H9 (cell line): ENCODE measurements at regions not wholly inside any gene's neighbourhood (a gene's known extent, or its start where the extent isn't known, plus 50 kb on each side); places are given as distances from the start of the nearest gene placed in this dataset.

Experiments used
- DNase-seq: peaks from one replicate; pipeline ENCODE4 v3.0.0-alpha.2; 2017
- H2AFZ ChIP-seq: one replicate; pipeline ENCODE4 v1.6.1; 2013; ENCODE audit warnings: mild to moderate bottlenecking, low read length, control low read depth, moderate library complexity
- H2AK5ac ChIP-seq: 2 replicates; pipeline ENCODE4 v1.6.1; 2013; ENCODE audit warnings: low read length, control low read depth, mixed read lengths; ENCODE audit not compliant: insufficient read length
- H2BK120ac ChIP-seq: one replicate; pipeline ENCODE4 v1.6.1; 2013; ENCODE audit warnings: low read depth, mild to moderate bottlenecking, low read length, control low read depth, inconsistent platforms; ENCODE audit not compliant: poor library complexity, severe bottlenecking
- H2BK12ac ChIP-seq: 2 replicates; pipeline ENCODE4 v1.6.1; 2013; ENCODE audit warnings: low read length, control low read depth, mixed read lengths, low read depth; ENCODE audit not compliant: insufficient read length
- H2BK15ac ChIP-seq: 2 replicates; pipeline ENCODE4 v1.6.1; 2013; ENCODE audit warnings: low read depth, low read length, control low read depth
- H2BK20ac ChIP-seq: one replicate; pipeline ENCODE4 v1.6.1; 2013; ENCODE audit warnings: low read depth, mild to moderate bottlenecking, low read length, control low read depth, inconsistent platforms; ENCODE audit not compliant: poor library complexity, severe bottlenecking
- H2BK5ac ChIP-seq: 2 replicates; pipeline ENCODE4 v1.6.1; 2013; ENCODE audit warnings: low read length, control low read depth, mixed read lengths; ENCODE audit not compliant: insufficient read length
- H3K14ac ChIP-seq: 2 replicates; pipeline ENCODE4 v1.6.1; 2013; ENCODE audit warnings: low read length, control low read depth; ENCODE audit not compliant: insufficient read depth
- H3K18ac ChIP-seq: 2 replicates; pipeline ENCODE4 v1.6.1; 2013; ENCODE audit warnings: low read depth, mild to moderate bottlenecking, mixed read lengths, low read length, control low read depth; ENCODE audit not compliant: insufficient read length
- H3K23ac ChIP-seq: 2 replicates; pipeline ENCODE4 v1.6.1; 2013; ENCODE audit warnings: low read length, control low read depth, mixed read lengths, low read depth; ENCODE audit not compliant: insufficient read length
- H3K23me2 ChIP-seq: 2 replicates; pipeline ENCODE4 v1.6.1; 2013; ENCODE audit warnings: low read depth, mild to moderate bottlenecking, mixed read lengths, low read length, control low read depth; ENCODE audit not compliant: insufficient read length, poor library complexity, severe bottlenecking
- H3K27ac ChIP-seq: 2 replicates; pipeline ENCODE4 v1.5.1; 2013; ENCODE audit warnings: low read length, control low read depth, mixed read lengths, low read depth; ENCODE audit not compliant: insufficient read length
- H3K27me3 ChIP-seq: 2 replicates; pipeline ENCODE4 v1.6.1; 2013; ENCODE audit warnings: low read length, control low read depth, inconsistent platforms; ENCODE audit not compliant: insufficient read depth
- H3K4ac ChIP-seq: 2 replicates; pipeline ENCODE4 v1.6.1; 2013; ENCODE audit warnings: low read depth, mild to moderate bottlenecking, control low read depth, inconsistent platforms, low read length, moderate library complexity
- H3K4me1 ChIP-seq: 2 replicates; pipeline ENCODE4 v1.6.1; 2013; ENCODE audit warnings: low read length, control low read depth, inconsistent platforms; ENCODE audit not compliant: insufficient read depth
- H3K4me2 ChIP-seq: 2 replicates; pipeline ENCODE4 v1.6.1; 2013; ENCODE audit warnings: low read length, control low read depth, mixed read lengths; ENCODE audit not compliant: insufficient read length, insufficient read depth
- H3K56ac ChIP-seq: 2 replicates; pipeline ENCODE4 v1.6.1; 2013; ENCODE audit warnings: low read depth, mild to moderate bottlenecking, mixed read lengths, low read length, control low read depth; ENCODE audit not compliant: insufficient read length
- H3K79me1 ChIP-seq: 2 replicates; pipeline ENCODE4 v1.6.1; 2013; ENCODE audit warnings: low read depth, mild to moderate bottlenecking, moderate library complexity, low read length, control low read depth, inconsistent platforms; ENCODE audit not compliant: insufficient read depth, poor library complexity, severe bottlenecking
- H3K79me2 ChIP-seq: 2 replicates; pipeline ENCODE4 v1.6.1; 2013; ENCODE audit warnings: low read length, control low read depth, inconsistent platforms; ENCODE audit not compliant: insufficient read depth
- H3K9ac ChIP-seq: 2 replicates; pipeline ENCODE4 v1.6.1; 2013; ENCODE audit warnings: low read length, control low read depth, mixed read lengths; ENCODE audit not compliant: insufficient read length; ENCODE audit errors: extremely low read depth
- H3K9me3 ChIP-seq: one replicate; pipeline ENCODE4 v1.6.1; 2013; ENCODE audit warnings: low read depth, low read length, inconsistent platforms; ENCODE audit not compliant: control insufficient read depth
- H3T11ph ChIP-seq: one replicate; pipeline ENCODE4 v1.6.1; 2013; ENCODE audit warnings: mild to moderate bottlenecking, low read length, control low read depth, inconsistent platforms
- H4K20me1 ChIP-seq: one replicate; pipeline ENCODE4 v1.6.1; 2013; ENCODE audit not compliant: control insufficient read depth, insufficient read length, insufficient read depth
- H4K5ac ChIP-seq: 2 replicates; pipeline ENCODE4 v1.6.1; 2013; ENCODE audit warnings: low read depth, mild to moderate bottlenecking, mixed read lengths, low read length, control low read depth; ENCODE audit not compliant: insufficient read length
- H4K8ac ChIP-seq: replicated peaks from 2 replicates; pipeline ENCODE4 v1.6.1; 2013; ENCODE audit warnings: low read length, control low read depth, mixed read lengths, low read depth; ENCODE audit not compliant: insufficient read length
- H4K91ac ChIP-seq: 2 replicates; pipeline ENCODE4 v1.6.1; 2013; ENCODE audit warnings: low read depth, mild to moderate bottlenecking, moderate library complexity, mixed read lengths, low read length, control low read depth; ENCODE audit not compliant: insufficient read length
- H3K27ac Mint-ChIP-seq, 3 experiments: 2 replicates in 2 of 3; 3 replicates in 1 of 3; pipeline ENCODE4 v1.8.0; 2020 to 2021; ENCODE audit warnings: mixed read lengths in 3 of 3, mild to moderate bottlenecking in 1 of 3, moderate library complexity in 1 of 3
- H3K27me3 Mint-ChIP-seq: 2 replicates; pipeline ENCODE4 v1.8.0; 2021; ENCODE audit warnings: low read depth, mild to moderate bottlenecking, moderate library complexity, mixed read lengths
- H3K36me3 Mint-ChIP-seq, 3 experiments: 2 replicates in 2 of 3; 3 replicates in 1 of 3; pipeline ENCODE4 v1.8.0; 2020 to 2021; ENCODE audit warnings: low read depth in 3 of 3, mixed read lengths in 3 of 3; ENCODE audit not compliant: insufficient read depth in 1 of 3
- H3K4me1 Mint-ChIP-seq, 2 experiments: 2 replicates each; pipeline ENCODE4 v1.8.0; 2020; ENCODE audit warnings: mixed read lengths in 2 of 2
- H3K4me3 Mint-ChIP-seq, 2 experiments: 2 replicates in 1 of 2; 3 replicates in 1 of 2; pipeline ENCODE4 v1.8.0; 2020 to 2021; ENCODE audit warnings: mild to moderate bottlenecking in 2 of 2, mixed read lengths in 2 of 2, moderate library complexity in 1 of 2
- H3K9me3 Mint-ChIP-seq, 2 experiments: 2 replicates in 1 of 2; 3 replicates in 1 of 2; pipeline ENCODE4 v1.8.0; 2020; ENCODE audit warnings: mild to moderate bottlenecking in 2 of 2, mixed read lengths in 2 of 2, moderate library complexity in 1 of 2
- WGBS: extraction: QIAGEN DNeasy Blood & Tissue Kit; methylation state at CpG from one replicate; pipeline ENCODE4 v1.1.7; 2013; ENCODE audit warnings: missing lambda C conversion rate, low lambda C conversion rate, mixed read lengths; ENCODE audit not compliant: insufficient read length; ENCODE audit errors: extremely low coverage; 5-methylcytosine and 5-hydroxymethylcytosine counted together
- TF ChIP-seq, protein P1 (sequence below): fragments of 200-600 bp; sonication (generic); conservative IDR thresholded peaks from 3 replicates; pipeline ENCODE4 v1.8.0; 2021; ENCODE audit warnings: antibody characterized with exemption, mild to moderate bottlenecking

DNA sequence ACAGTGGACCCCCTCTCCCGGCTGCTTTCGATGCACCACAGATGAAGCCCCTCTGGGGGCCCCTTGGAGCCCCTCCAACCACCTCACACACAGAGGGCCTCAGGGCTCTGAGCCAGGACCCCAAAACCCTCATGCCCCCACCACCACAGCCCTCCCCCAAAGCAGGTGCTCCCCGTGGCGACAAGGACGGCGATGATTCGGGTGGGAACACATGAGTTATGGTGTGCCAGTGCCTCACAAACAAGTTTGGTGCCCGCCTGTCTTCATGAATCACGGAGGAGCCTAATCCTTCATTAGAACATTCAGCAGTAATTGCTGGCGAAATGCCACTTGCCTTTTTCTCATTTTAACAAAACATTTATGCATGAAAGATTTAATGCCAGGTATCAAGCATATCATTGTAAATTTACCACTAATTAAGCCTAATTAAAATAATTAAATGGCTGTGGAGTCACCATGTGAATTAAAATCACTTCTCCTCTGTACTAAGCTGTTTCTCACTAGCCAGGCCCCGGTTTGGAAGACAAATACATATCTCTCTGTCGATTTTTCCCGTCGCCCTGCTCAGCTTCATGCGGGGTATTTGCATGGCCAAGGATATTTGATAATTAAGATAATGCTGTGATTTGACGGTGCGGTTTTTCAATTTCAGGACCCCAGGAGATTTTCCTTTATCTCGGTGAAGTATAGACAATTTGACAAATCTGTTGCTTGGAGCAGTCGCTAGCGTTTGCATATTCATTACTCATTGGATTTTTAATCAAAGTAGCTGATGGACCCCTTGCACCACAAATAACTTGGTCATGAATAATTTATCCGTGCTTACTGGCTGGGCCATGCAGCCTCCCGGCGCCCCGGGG lies 157.0 kb downstream of the TLE3 start:
- Histone ChIP-seq H4K8ac (no peak overlapping the region), H3K18ac (no peak overlapping the region), H3K9ac (no peak overlapping the region), H3K9me3 (no peaks in the 10 kb centered on the region), H2AK5ac (no peak overlapping the region), H3K4me2 (no peak overlapping the region), H4K20me1 (no peaks in the 10 kb centered on the region), H3K27me3 (no peaks in the 10 kb centered on the region), H4K91ac (no peak overlapping the region), H2BK120ac (no peak overlapping the region), H4K5ac (no peak overlapping the region), H3K23ac (no peak overlapping the region), H3K27ac (no peak overlapping the region), H2BK12ac (no peak overlapping the region), H3K56ac (no peak overlapping the region), H3K23me2 (no peaks in the 10 kb centered on the region), H2BK15ac (no peak overlapping the region), H3K14ac (no peak overlapping the region), H2BK5ac (no peak overlapping the region), H3K4me1 (no peaks in the 10 kb centered on the region), H3K4ac (no peak overlapping the region), H2BK20ac (no peak overlapping the region), H3K79me2 (no peaks in the 10 kb centered on the region), H2AFZ (no peak overlapping the region), H3T11ph (no peak overlapping the region), H3K79me1 (no peaks in the 10 kb centered on the region)
- H3K4me3 Mint-ChIP-seq = no peak overlapping the region
- H3K27ac Mint-ChIP-seq = no peak overlapping the region
- peaks cover 13 to 33% of the 10 kb centered on the region in 2 experiments for H3K4me1 Mint-ChIP-seq
- no CpG with 5 or more reads among the region's 24 CpGs for WGBS
- peaks cover 0 to 3% (median 0%) of the 10 kb centered on the region in 3 experiments; a peak in 2 of 7 replicates for H3K36me3 Mint-ChIP-seq
- TF ChIP-seq, protein P1, sequence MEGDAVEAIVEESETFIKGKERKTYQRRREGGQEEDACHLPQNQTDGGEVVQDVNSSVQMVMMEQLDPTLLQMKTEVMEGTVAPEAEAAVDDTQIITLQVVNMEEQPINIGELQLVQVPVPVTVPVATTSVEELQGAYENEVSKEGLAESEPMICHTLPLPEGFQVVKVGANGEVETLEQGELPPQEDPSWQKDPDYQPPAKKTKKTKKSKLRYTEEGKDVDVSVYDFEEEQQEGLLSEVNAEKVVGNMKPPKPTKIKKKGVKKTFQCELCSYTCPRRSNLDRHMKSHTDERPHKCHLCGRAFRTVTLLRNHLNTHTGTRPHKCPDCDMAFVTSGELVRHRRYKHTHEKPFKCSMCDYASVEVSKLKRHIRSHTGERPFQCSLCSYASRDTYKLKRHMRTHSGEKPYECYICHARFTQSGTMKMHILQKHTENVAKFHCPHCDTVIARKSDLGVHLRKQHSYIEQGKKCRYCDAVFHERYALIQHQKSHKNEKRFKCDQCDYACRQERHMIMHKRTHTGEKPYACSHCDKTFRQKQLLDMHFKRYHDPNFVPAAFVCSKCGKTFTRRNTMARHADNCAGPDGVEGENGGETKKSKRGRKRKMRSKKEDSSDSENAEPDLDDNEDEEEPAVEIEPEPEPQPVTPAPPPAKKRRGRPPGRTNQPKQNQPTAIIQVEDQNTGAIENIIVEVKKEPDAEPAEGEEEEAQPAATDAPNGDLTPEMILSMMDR = no peak
- H3K9me3 Mint-ChIP-seq = no peaks in the 10 kb centered on the region
- no peak for DNase-seq
- H3K27me3 Mint-ChIP-seq = peaks cover 2% of the 10 kb centered on the region; the same call in 1 of the 2 replicates
